Cardiac muscle cell (in vitro differentiated cells and primary cell): ENCODE measurements at regions not wholly inside any gene's neighbourhood (a gene's known extent, or its start where the extent isn't known, plus 50 kb on each side); places are given as distances from the start of the nearest gene placed in this dataset.

Experiments used
- DNase-seq, 2 donors: peaks; one replicate each; pipeline versions ENCODE4 v3.0.0 to v3.0.0-alpha.2; 2010 to 2017; ENCODE audit warnings: low read depth in 1 of 2, low spot score in 1 of 2
- H3K27ac ChIP-seq: fragments of 200-600 bp; sonication (generic); 2 replicates; pipeline ENCODE4 v1.5.1; 2016
- H3K27me3 ChIP-seq: fragments of 200-600 bp; sonication (generic); 2 replicates; pipeline ENCODE4 v1.6.0; 2016; ENCODE audit warnings: control low read depth
- H3K36me3 ChIP-seq: fragments of 200-600 bp; sonication (generic); 2 replicates; pipeline ENCODE4 v1.5.1; 2016; ENCODE audit warnings: control low read depth
- H3K4me1 ChIP-seq: fragments of 200-600 bp; sonication (generic); 2 replicates; pipeline ENCODE4 v1.8.1; 2017; ENCODE audit warnings: low read depth, mild to moderate bottlenecking, mixed run types
- H3K4me3 ChIP-seq: fragments of 200-600 bp; sonication (generic); 2 replicates; pipeline ENCODE4 v1.5.1; 2016; ENCODE audit warnings: mild to moderate bottlenecking
- H3K9me3 ChIP-seq: fragments of 200-600 bp; sonication (generic); 2 replicates; pipeline ENCODE4 v1.5.1; 2017; ENCODE audit warnings: low read depth, mild to moderate bottlenecking, control low read depth
- CTCF ChIP-seq: IDR thresholded peaks from 2 replicates; pipeline ENCODE4 v1.5.1; 2012; ENCODE audit warnings: low read depth, mild to moderate bottlenecking, low read length

- H3K27ac ChIP-seq: no peak overlapping the region
- H3K9me3 ChIP-seq: no peaks in the 10 kb centered on the region
- peaks cover 22% of the 10 kb centered on the region for H3K4me1 ChIP-seq
- no peak overlapping the region for H3K4me3 ChIP-seq
- H3K27me3 ChIP-seq: no peaks in the 10 kb centered on the region
- DNase-seq: no peak
- TF ChIP-seq CTCF: no peak
- no peaks in the 10 kb centered on the region for H3K36me3 ChIP-seq
Measured at GRCh38 chr4:24121395-24122175, 231.7 kb upstream of the PPARGC1A start.

DNA sequence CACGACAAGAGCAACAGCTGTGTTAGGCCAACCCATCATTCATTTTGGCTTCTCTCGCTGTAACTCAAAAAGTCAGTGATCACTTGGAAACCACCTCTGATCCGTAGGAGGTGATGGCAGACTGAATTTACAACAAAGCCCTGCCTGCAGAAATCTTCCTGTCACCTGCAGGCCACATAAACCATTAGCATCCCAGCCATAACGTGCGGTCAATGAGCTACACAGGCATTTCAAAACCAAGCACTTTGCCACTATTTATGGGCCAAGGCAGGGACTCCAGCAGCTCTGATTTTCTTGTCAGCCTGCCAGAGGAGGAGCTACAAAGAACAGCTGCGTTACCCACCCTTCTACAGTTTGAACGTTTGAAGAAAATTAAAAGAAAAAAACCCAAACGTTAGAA is 228.1 kb upstream of the PPARGC1A start:
- no peaks in the 10 kb centered on the region for H3K9me3 ChIP-seq
- no peak for DNase-seq
- H3K27ac ChIP-seq: no peak overlapping the region
- H3K4me1 ChIP-seq: peaks cover 22% of the 10 kb centered on the region
- no peaks in the 10 kb centered on the region for H3K36me3 ChIP-seq
- TF ChIP-seq CTCF: no peak
- H3K4me3 ChIP-seq: no peak overlapping the region
- no peaks in the 10 kb centered on the region for H3K27me3 ChIP-seq

- H3K4me3 ChIP-seq: no peak overlapping the region
- no peak for TF ChIP-seq CTCF
- H3K9me3 ChIP-seq: no peaks in the 10 kb centered on the region
- no peaks in the 10 kb centered on the region for H3K27me3 ChIP-seq
- H3K4me1 ChIP-seq: peaks cover 22% of the 10 kb centered on the region
- DNase-seq: no peak
- H3K36me3 ChIP-seq: no peaks in the 10 kb centered on the region
- H3K27ac ChIP-seq: no peak overlapping the region
Measured at GRCh38 chr4:24116107-24116506, 226.3 kb upstream of the PPARGC1A start.

DNA sequence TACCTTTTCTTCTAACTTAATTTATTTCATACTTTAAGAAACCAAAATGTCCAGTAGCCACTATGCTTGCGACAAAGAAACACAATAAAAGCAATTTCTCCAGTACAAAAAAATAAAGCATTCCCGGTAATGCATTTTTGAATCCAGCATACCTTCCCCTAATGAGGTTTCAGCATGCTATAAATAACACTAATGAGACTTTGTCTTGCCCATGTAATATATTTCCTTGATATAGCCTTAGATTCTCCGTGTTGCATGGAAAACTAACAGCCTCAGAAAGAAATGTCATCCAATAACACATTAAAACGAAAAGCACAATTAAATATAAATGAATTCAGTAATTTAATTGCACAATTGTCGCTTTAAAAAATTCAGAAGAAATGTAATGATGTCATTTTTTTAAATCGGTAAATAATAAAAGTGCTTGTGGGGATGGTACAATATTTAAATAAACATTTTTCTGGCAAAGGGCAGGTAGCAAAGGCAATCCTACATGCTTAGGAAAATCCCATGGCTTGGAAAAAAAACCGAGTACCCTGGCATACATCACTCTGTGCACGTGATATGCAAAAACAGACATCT is 225.2 kb upstream of the PPARGC1A start:
- no peak overlapping the region for H3K4me3 ChIP-seq
- peaks cover 22% of the 10 kb centered on the region for H3K4me1 ChIP-seq
- no peak for DNase-seq
- no peak overlapping the region for H3K27ac ChIP-seq
- no peak for TF ChIP-seq CTCF
- no peaks in the 10 kb centered on the region for H3K36me3 ChIP-seq
- H3K27me3 ChIP-seq: no peaks in the 10 kb centered on the region
- H3K9me3 ChIP-seq: no peaks in the 10 kb centered on the region

- no peaks in the 10 kb centered on the region for H3K27me3 ChIP-seq
- DNase-seq: no peak
- no peak overlapping the region for H3K4me3 ChIP-seq
- H3K36me3 ChIP-seq: no peaks in the 10 kb centered on the region
- H3K4me1 ChIP-seq: peaks cover 22% of the 10 kb centered on the region
- TF ChIP-seq CTCF: no peak
- no peak overlapping the region for H3K27ac ChIP-seq
- no peaks in the 10 kb centered on the region for H3K9me3 ChIP-seq
Measured at GRCh38 chr4:24114444-24114843, 224.6 kb upstream of the PPARGC1A start.
